Choroid plexus epithelial cell (primary cell): ENCODE measurements at regions not wholly inside any gene's neighbourhood (a gene's known extent, or its start where the extent isn't known, plus 50 kb on each side); places are given as distances from the start of the nearest gene placed in this dataset.

Experiments used
- DNase-seq: peaks from one replicate; pipeline ENCODE4 v3.0.0-alpha.2; 2010; ENCODE audit warnings: low read depth
- H3K4me3 ChIP-seq: 2 replicates; pipeline ENCODE4 v1.5.1; 2011; ENCODE audit warnings: low read depth, mild to moderate bottlenecking, control low read depth, low read length, moderate library complexity
- TF ChIP-seq, protein P1 (sequence below): conservative IDR thresholded peaks from 2 replicates; pipeline ENCODE4 v1.5.1; 2011; ENCODE audit warnings: low read depth, mild to moderate bottlenecking, control low read depth, inconsistent platforms, low read length, moderate library complexity

DNA sequence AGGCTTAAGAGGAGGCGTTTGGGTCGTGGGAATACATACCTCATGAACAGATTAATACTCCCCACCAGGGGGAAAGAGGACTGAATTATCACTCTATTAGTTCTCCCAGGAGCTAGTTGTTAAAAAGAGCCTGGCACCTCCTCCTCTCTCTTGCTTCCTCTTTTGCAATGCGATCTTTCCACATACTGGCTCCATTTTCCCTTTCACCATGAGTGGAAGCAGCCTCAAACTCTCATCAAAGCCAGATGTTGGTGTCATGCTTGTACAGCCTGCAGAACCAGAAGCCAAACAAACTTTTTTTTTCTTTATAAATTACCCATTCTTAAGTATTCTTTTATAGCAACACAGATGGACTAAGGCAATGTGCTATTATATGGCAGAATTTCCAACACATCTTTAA, 258.5 kb downstream of the FAM76B start:
- TF ChIP-seq, protein P1, sequence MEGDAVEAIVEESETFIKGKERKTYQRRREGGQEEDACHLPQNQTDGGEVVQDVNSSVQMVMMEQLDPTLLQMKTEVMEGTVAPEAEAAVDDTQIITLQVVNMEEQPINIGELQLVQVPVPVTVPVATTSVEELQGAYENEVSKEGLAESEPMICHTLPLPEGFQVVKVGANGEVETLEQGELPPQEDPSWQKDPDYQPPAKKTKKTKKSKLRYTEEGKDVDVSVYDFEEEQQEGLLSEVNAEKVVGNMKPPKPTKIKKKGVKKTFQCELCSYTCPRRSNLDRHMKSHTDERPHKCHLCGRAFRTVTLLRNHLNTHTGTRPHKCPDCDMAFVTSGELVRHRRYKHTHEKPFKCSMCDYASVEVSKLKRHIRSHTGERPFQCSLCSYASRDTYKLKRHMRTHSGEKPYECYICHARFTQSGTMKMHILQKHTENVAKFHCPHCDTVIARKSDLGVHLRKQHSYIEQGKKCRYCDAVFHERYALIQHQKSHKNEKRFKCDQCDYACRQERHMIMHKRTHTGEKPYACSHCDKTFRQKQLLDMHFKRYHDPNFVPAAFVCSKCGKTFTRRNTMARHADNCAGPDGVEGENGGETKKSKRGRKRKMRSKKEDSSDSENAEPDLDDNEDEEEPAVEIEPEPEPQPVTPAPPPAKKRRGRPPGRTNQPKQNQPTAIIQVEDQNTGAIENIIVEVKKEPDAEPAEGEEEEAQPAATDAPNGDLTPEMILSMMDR: no peak
- no peak overlapping the region for H3K4me3 ChIP-seq
- DNase-seq: no peak

DNA sequence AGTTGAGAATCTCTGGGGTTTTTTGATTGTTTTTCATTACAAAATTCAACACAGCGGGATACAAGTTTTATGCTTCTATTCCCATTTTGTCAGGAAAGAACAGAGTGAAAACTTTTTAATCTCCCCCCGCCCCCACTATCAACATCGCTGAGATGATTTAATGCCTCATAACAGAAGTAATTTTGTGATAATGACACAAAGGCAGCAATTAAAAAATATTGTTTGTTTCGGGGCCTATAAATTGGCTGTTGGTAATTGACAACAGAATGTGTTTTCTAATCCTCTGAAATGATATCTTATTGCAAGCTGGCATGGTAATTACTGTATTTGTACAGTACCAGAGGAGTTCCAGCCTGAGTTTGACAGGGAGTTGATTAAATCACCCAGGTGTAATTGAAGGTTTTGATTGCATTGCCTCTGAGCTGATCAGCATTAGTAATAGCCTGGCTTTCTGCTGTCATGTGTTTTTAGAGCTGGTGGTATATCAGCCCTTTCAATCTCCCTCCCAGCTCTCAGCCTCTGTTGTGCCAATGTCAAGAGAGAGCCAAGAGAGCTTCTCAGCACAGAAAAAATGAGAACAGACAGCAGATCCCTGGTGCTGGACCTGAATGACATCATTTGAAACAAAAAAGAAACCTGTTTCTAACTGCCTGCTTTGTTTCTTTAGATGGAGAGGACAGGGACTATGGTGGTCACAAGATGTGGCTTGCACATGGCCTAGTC, 265.1 kb downstream of the FAM76B start:
- DNase-seq: no peak

DNA sequence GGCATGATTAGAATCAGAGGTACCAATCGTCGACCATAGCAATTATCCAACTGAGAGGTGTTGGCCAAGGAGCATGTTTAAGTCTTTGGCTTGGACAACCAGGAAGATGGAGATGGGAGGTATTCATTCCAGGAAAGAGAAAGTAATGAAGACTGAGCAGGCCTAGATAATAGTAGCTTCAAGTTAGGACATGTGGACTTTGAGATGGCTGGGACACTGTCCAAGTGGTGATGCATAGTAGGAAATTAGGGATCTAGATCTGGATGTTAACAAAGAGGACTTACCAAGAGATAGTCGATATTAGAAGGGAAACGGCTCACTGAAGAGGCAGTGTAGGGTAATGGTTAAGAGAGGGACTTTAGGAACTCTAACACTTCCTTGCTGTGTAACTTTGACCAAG, 266.7 kb downstream of the FAM76B start:
- no peak overlapping the region for H3K4me3 ChIP-seq
- TF ChIP-seq, protein P1: no peak
- no peak for DNase-seq

More for the DNA sequence above, 265.1 kb downstream of the FAM76B start:
- TF ChIP-seq, protein P1: no peak
- H3K4me3 ChIP-seq: no peak overlapping the region

DNA sequence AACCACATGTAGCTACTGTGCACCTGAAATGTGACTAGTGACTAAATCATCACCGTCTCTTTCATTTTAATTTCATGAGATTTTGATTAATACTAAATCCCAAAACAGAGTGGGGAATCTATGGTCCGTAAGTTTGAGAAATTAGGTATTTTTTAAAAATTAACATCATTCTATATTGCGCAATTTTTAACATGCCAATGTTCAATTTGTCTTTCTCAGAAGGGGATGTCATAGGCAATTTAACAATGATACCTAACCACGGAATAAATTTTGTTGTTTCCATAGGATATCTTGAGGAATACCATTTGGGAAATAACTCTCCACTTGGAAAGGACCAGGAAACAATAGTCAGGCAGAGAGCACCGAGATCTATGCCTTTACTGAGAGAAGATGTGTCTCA, 267.7 kb downstream of the FAM76B start:
- TF ChIP-seq, protein P1: no peak
- H3K4me3 ChIP-seq: no peak overlapping the region
- no peak for DNase-seq

DNA sequence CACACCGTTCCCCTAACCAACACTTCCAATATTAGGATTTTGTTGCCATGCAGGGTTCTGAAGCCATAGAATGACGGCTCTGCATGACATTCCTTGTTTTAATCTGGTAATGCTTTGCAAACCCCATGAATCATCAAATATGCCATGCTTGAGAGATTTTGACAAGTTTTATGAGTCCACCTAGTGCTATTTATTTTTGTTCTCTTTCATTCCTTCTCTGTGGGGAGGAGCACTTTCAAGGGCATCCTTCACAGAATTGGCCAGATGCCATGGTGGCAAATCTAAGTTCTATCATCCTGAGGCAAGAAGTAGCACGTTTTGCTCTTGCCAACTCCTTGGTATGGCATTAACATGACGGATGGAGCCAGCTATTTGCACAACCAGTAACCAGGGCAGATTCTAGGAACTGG, 268.4 kb downstream of the FAM76B start:
- H3K4me3 ChIP-seq: no peak overlapping the region
- no peak for DNase-seq
- TF ChIP-seq, protein P1: no peak

DNA sequence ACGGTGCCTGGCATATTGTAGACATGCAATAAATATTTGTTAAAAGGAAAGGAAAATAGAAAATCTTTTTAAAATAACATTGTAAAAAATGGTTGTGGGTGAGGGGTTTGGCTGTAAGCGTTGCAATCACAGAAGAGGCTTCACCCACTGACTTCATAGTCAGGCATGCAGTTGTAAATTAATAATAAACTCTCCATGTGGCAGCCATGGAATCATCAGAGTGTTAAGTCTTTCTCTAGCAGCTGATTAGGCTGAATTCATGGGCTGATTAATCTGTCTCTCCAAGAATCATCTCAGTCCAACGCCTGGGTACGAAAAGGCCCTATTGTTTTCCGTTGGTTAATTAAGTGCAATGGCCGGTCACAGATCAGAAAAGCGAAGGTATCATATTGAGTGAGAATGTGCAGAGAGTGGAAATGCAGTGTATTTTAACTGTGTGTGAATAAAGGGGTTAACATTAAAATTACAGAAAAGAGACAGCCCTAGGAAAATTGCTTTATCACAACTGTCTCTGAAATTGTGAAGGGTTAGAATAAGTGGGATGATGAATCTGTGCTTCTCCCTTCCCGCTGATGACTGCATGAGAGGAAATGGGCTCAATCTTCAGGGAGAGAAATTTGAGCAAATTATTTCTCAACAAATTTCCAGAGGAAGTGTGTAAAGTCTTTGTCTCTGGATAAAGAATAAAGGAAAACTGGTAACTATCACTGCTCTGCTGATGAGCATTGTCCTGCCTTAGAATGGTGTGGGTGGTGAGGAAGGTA, 269.0 kb downstream of the FAM76B start:
- DNase-seq: no peak
- no peak overlapping the region for H3K4me3 ChIP-seq
- TF ChIP-seq, protein P1: no peak

DNA sequence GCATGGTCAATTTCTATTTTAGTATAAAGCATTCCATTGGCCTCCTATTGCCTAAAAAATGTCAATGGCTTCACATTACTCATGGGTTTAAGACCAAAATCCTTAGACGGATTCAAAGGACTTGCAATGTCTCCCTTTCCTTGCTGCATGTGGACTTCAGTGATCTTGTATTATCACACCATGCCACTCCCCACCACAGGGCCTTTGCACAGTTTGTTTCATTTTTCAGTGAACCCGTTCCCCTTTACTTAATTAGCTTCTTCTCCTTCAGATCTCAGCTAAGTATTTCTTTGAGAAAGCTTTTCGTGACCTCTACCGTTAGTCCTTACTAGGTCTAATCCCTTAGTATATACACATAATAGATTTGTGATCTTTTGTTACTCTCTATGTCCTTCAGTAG, 269.7 kb downstream of the FAM76B start:
- TF ChIP-seq, protein P1: no peak
- no peak for DNase-seq
- no peak overlapping the region for H3K4me3 ChIP-seq
